GM18520 (cell line): ENCODE measurements at regions not wholly inside any gene's neighbourhood (a gene's known extent, or its start where the extent isn't known, plus 50 kb on each side); places are given as distances from the start of the nearest gene placed in this dataset.

ENCODE experiments used
- ATAC-seq: cut with Tn5 transposase; IDR thresholded peaks from one replicate; pipeline ENCODE4 v1.9.1; 2021; ENCODE audit not compliant: unreplicated experiment

- ATAC-seq: no peak
Observed at GRCh38 chr4:175125410-175126068, 207.4 kb downstream of the ADAM29 start.

- ATAC-seq: no peak
Observed at GRCh38 chr4:175127314-175127713, 209.2 kb downstream of the ADAM29 start.

DNA sequence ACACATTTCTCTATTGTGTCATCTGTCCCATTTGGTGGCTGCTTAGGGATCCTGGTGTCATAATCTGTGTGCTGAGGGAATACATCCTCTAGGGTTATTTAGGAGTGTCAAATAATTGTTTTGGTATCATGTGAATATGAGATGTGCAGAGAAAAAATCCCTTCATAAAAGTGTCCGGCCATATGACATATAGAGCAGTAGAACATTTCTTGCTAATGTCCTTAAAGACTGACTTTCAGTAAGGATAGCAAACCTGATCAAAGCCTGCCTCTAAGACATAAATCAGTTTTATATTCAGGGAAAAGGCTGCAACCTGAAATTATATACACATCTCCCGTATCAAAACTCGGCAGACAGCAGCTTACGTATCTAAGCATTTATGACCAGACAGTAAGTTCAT lies 211.6 kb downstream of the ADAM29 start:
- no peak for ATAC-seq

- ATAC-seq: no peak
Observed at GRCh38 chr4:175139205-175139604, 221.0 kb downstream of the ADAM29 start.

DNA sequence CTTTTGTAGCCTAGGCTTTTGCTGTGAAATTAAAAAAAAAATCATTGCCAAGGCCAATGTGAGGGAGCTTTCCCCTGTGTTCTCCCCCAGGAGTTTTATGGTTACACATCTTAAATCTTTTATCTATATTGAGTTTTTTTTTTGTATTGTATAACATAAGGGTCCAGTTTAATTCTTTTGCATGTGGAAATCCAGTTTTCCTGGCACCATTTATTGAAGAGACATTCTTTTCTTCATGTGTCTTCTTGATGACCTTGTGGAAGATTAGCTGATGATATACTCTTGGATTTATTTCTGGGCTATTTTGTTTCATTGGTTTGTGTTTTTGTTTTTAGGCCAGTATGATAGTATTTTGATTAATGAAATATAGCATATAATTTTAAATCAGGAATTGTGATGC lies 225.0 kb downstream of the ADAM29 start:
- ATAC-seq: no peak

DNA sequence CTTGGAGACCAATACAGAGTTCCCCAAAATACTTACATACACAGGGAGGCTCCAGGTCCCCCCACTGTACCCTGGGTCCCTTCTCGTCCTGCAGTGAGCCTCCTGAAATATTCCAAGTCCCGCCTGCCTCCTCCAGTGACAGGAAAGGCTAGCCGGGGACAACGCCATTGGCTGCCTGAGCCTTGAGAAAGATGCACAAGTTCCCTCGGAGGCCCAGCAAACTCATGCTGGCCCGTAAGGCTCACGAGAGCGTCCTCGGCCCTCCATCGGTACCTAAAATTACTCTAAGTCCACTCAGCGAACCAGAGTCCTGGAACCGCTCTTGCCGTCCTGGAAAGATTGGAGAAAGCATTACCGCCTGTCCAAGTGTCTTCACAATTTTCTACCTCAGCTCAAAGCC lies 228.6 kb downstream of the ADAM29 start:
- ATAC-seq: no peak

DNA sequence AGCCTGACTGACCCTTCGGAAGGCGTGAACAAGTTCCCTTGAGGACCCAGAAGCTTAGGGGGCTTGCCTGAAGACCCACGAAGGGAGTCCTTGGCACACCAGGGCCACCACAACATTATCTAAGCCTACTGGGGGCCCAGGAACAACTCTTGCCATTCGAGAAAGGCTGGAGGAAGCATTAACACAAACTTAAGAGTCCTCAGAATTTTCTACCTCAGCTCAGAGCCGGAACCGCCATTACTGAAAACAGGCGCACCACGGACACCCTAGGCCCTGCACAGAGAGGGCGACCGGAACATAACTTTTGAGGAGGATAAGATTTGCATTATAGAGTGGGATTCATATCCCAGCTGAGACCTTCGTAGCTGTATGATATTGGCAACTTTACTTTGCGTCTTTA lies 229.1 kb downstream of the ADAM29 start:
- ATAC-seq: no peak

DNA sequence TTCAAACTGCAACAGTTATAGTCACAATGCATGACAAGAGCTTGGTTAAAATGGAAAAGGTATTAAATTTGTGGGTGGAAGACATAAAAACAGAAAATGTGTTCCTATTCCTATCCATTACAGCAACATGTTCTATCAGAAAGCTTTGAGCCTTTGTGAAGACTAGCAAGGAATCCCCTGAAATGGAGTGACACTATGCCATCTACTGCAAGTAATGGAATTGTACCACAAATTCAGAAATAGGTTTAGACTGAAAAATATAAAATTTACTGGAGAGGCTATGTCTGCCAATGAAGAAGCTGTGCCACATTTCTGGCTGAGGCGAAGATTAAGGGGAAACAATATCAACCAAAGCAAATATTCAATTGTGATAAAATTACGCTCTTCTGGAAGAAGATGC lies 247.9 kb downstream of the ADAM29 start:
- no peak for ATAC-seq

DNA sequence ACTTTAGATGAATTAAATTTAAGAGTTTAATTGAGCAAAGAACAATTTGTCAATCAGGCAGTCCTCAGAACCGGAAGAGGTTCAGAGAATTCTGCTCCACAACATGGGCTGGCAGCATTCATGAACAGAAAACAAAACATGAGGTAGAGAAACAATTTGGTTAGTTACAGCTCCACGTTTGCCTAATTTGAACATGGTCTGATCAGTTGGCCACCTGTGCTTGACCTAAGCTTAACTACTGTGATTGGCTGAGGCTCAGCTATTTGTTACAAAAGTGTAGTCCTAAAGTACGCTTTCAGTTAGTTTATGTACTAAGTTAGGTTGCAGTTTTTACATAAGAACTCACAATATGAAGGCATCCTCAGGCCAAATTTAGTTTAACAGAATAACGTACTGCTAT lies 258.6 kb downstream of the ADAM29 start:
- ATAC-seq: no peak

DNA sequence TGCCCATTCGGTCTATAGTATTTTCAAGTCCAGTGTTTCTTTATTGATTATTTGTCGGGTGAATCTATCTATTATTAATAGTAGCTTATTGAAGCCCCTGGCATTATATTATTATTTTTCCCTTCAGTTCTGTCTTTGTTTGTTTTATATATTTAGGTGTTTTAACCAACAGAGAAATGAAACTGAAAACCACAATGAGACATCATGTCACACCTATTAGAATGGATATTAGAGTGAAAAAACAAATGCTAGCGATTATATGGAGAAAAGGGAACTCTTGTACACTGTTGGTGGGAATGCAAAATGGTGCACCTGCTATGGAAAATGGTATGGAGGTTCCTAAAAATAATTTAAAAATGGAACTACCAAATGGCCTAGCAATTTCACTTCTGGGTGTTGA lies 272.5 kb downstream of the ADAM29 start:
- ATAC-seq: no peak

GRCh38 chr4:175198056-175198455 lies 279.9 kb downstream of the ADAM29 start:
- ATAC-seq: no peak

GRCh38 chr4:175215208-175215607 lies 297.1 kb downstream of the ADAM29 start:
- ATAC-seq: no peak

DNA sequence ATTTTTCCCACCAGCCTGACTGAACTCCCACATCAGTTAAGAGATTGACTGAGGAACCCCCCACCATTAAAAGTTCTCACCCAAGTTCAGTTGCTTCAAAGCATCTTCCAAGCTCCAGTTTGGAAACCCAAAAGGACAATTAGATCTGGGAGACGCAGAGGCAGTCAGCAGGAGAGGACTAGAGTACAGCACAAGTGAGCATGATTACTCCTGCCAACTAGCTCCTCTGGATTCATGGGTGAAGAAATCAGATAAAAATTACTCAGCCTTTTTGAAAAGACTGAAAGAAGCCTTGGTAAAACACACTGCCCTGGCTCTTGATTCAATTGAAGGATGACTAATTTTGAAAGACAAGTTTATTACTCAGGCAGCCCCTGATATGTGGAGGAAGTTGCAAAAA lies 297.5 kb downstream of the ADAM29 start:
- ATAC-seq: no peak

DNA sequence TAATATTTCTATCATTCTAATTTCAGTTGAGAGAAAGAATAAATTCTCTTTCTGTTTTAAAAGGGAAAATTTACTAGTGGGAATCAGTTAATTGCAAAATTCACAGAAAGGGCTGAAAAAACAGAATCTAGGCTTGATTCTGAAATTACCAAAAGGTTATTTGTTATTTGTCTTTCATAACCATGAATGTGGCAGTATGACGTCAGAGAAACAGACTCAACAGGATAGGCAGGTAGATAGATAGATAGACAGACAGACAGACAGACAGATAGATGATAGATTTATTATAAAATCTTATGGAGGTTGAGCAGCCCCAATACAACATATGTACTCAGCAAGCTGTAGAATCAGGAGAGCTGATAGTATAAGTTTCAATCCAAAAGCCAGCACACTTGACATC lies 311.0 kb downstream of the ADAM29 start:
- no peak for ATAC-seq

DNA sequence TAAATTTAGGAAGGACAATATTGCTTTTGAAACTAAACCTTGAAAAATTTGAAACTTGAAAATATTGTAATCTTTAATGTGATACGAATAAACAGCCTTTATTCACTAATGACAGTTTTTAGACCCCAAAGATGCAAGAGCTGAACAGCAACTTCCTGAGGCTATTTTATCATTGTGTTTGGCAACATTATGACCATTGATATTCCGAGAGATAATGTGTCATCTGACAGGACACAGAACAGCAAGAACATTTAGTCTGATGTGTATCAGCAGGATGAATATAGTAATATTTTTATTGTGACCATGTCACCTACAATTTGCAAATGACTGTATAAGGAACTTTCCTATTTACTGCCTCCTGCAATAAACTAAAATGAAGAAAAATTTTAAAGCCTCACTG lies 316.0 kb downstream of the ADAM29 start:
- ATAC-seq: no peak

GRCh38 chr4:175238827-175239517 lies 320.8 kb downstream of the ADAM29 start:
- no peak for ATAC-seq

GRCh38 chr4:175246941-175247340 lies 328.8 kb downstream of the ADAM29 start:
- ATAC-seq: no peak

DNA sequence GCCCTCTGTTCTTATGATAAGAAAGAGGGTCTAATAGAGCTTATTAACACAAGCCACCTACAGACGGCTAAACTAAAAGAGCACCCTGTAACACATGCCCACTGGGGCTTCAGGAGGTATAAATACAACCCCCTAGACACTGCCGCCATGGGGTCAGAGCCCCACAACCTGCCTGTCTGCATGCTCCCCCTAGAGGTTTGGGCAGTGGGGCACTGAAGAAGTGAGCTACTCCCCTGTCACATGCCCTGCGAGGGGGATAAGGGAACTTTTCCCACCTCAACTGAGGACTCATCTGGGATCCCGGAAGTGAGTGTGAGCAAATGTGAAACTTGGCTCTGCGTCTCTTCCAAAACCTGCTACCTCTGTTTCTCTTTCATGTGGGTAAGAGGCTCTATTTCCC lies 334.5 kb downstream of the ADAM29 start:
- ATAC-seq: no peak

DNA sequence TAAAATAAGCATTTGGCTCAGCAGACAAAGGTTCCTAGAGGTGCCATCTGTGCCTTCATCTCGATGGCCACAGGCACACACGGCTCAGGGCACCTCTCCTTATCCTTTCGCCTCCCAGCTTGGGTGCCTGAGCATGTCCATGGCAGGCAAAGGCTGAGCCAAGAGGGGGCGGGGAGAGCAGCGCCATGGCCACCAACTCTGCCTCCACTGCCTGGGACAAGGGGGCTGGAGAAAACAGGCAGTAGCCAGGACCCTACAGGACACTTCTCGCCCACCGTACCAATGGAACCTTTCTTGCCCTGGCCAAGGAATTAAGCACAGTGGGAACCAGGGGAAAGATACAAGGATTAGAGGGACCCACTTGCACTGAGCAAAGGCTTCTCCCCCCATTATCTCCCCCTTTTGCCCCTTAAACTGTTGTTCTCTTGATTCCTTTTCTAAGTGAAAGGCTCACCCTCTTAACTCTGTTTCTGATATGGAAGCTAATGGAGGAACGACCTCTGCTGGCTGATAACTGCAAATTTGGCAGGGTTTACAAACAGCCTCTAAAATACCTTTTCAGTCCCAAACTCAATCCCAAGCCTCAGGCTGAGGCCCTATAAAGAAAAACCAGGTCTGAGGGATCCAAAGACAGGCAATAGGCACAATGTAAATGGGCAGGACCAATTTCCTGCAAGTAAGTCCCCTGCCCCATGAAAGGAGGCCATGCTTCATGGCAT lies 335.2 kb downstream of the ADAM29 start:
- no peak for ATAC-seq

- no peak for ATAC-seq
Observed at GRCh38 chr4:175263537-175263936, 345.4 kb downstream of the ADAM29 start.

GRCh38 chr4:175271010-175271630 lies 353.0 kb downstream of the ADAM29 start:
- peak; percentile 57 for ATAC-seq
